Colon (tissue), 2 donors: ENCODE measurements at regions not wholly inside any gene's neighbourhood (a gene's known extent, or its start where the extent isn't known, plus 50 kb on each side); places are given as distances from the start of the nearest gene placed in this dataset.
"Not testable (repeated sequence)": the region's sequence is repeated elsewhere in the genome, so short reads cannot be mapped to it uniquely, and the experiment has no call there.

Source experiments
- FAIRE-seq: peaks from 2 replicates; lab custom pipeline; 2012; peaks lifted over from hg19 to GRCh38; lab: Jason Lieb, UNC
- donor health status: control.
- donor health status: control.

GRCh38 chr2:8315531-8316165 lies 366.2 kb upstream of the ID2 start:
- FAIRE-seq, result no peak

GRCh38 chr2:8316356-8316755 lies 365.5 kb upstream of the ID2 start:
- FAIRE-seq, result no peak

- FAIRE-seq, result no peak
These were observed 364.4 kb upstream of the ID2 start for GRCh38 chr2:8317418-8317817.

- FAIRE-seq, result no peak
These were observed 362.6 kb upstream of the ID2 start for GRCh38 chr2:8319219-8319618.

GRCh38 chr2:8320311-8321066 lies 361.4 kb upstream of the ID2 start:
- FAIRE-seq, result no peak

- no peak for FAIRE-seq
These were observed 359.2 kb upstream of the ID2 start for GRCh38 chr2:8322634-8323033.

- no peak for FAIRE-seq
These were observed 357.5 kb upstream of the ID2 start for GRCh38 chr2:8324164-8324856.

- FAIRE-seq, result no peak
These were observed 357.0 kb upstream of the ID2 start for GRCh38 chr2:8324901-8325300.

- FAIRE-seq, result no peak
These were observed 354.3 kb upstream of the ID2 start for GRCh38 chr2:8327371-8328100.

- FAIRE-seq, result no peak
These were observed 353.6 kb upstream of the ID2 start for GRCh38 chr2:8328217-8328616.

GRCh38 chr2:8329660-8330622 lies 351.9 kb upstream of the ID2 start:
- no peak for FAIRE-seq

GRCh38 chr2:8331068-8331467 lies 350.8 kb upstream of the ID2 start:
- no peak for FAIRE-seq

- no peak for FAIRE-seq
These were observed 349.2 kb upstream of the ID2 start for GRCh38 chr2:8332646-8333045.

GRCh38 chr2:8333177-8333831 lies 348.6 kb upstream of the ID2 start:
- no peak for FAIRE-seq

- FAIRE-seq, result not testable (repeated sequence)
These were observed 348.0 kb upstream of the ID2 start for GRCh38 chr2:8333832-8334187.

- FAIRE-seq, result no peak
These were observed 347.0 kb upstream of the ID2 start for GRCh38 chr2:8334866-8335325.

GRCh38 chr2:8335801-8336200 lies 346.1 kb upstream of the ID2 start:
- no peak for FAIRE-seq

GRCh38 chr2:8337321-8337720 lies 344.5 kb upstream of the ID2 start:
- FAIRE-seq, result no peak

GRCh38 chr2:8342407-8342806 lies 339.4 kb upstream of the ID2 start:
- no peak for FAIRE-seq

GRCh38 chr2:8343031-8343430 lies 338.8 kb upstream of the ID2 start:
- no peak for FAIRE-seq
